HL-60 (cell line): ENCODE measurements at regions not wholly inside any gene's neighbourhood (a gene's known extent, or its start where the extent isn't known, plus 50 kb on each side); places are given as distances from the start of the nearest gene placed in this dataset.

ENCODE experiments used
- DNase-seq, 2 experiments: peaks; one replicate each; pipeline ENCODE4 v3.0.0-alpha.2; 2010 to 2020; ENCODE audit warnings: low read depth in 1 of 2, low spot score in 1 of 2
- H3K27ac ChIP-seq: fragments of 250-450 bp; sonication (Bioruptor Pico); replicated peaks from 2 replicates; pipeline ENCODE4 v1.5.1; 2020; ENCODE audit warnings: mild to moderate bottlenecking, moderate library complexity
- H3K27me3 ChIP-seq: fragments of 250-450 bp; sonication (Bioruptor Pico); 2 replicates; pipeline ENCODE4 v1.5.1; 2021; ENCODE audit warnings: mild to moderate bottlenecking, moderate library complexity; ENCODE audit not compliant: insufficient read depth, poor library complexity, severe bottlenecking
- H3K4me3 ChIP-seq: replicated peaks from 2 replicates; pipeline ENCODE4 v1.5.1; 2011; ENCODE audit warnings: mild to moderate bottlenecking, control low read depth, low read length; ENCODE audit not compliant: insufficient read depth
- GABPA ChIP-seq: IDR thresholded peaks from 2 replicates; pipeline ENCODE4 v1.6.1; 2012; ENCODE audit warnings: low read depth
- POLR2AphosphoS5 ChIP-seq: IDR thresholded peaks from 2 replicates; pipeline ENCODE4 v1.6.1; 2012; ENCODE audit warnings: low read depth
- SPI1 ChIP-seq: IDR thresholded peaks from 2 replicates; pipeline ENCODE4 v1.6.1; 2012; ENCODE audit warnings: low read depth, mild to moderate bottlenecking, borderline replicate concordance
- TF ChIP-seq, protein P1 (sequence below): IDR thresholded peaks from one replicate; pipeline ENCODE4 v1.5.1; 2011; ENCODE audit warnings: low read length, control low read depth, inconsistent platforms; ENCODE audit not compliant: insufficient read depth
- TF ChIP-seq, protein P2 (sequence below): IDR thresholded peaks from 2 replicates; pipeline ENCODE4 v1.6.1; 2012; ENCODE audit warnings: low read depth; ENCODE audit not compliant: insufficient replicate concordance

DNA sequence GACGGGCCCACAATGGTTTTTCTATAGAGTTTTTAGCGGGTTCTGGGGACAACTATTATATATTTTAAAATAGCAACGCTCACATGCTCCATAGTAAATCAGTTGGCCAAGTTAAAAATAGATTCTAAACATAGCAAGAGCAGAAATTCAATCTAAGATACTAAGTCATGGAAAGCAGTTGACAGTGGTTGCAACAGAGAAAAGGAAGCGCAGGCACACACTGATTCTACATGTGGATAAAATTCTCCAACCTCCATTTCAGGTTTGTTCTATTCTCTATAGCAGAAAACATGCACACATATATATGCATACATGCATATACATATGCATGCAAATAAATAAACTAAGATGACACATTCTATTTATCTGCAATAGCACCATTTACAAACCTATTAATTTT lies 89.6 kb upstream of the HNRNPU start:
- H3K27me3 ChIP-seq: no peaks in the 10 kb centered on the region
- TF ChIP-seq, protein P1, sequence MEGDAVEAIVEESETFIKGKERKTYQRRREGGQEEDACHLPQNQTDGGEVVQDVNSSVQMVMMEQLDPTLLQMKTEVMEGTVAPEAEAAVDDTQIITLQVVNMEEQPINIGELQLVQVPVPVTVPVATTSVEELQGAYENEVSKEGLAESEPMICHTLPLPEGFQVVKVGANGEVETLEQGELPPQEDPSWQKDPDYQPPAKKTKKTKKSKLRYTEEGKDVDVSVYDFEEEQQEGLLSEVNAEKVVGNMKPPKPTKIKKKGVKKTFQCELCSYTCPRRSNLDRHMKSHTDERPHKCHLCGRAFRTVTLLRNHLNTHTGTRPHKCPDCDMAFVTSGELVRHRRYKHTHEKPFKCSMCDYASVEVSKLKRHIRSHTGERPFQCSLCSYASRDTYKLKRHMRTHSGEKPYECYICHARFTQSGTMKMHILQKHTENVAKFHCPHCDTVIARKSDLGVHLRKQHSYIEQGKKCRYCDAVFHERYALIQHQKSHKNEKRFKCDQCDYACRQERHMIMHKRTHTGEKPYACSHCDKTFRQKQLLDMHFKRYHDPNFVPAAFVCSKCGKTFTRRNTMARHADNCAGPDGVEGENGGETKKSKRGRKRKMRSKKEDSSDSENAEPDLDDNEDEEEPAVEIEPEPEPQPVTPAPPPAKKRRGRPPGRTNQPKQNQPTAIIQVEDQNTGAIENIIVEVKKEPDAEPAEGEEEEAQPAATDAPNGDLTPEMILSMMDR: no peak
- TF ChIP-seq POLR2AphosphoS5 (no peak), SPI1 (no peak), GABPA (no peak)
- TF ChIP-seq, protein P2, sequence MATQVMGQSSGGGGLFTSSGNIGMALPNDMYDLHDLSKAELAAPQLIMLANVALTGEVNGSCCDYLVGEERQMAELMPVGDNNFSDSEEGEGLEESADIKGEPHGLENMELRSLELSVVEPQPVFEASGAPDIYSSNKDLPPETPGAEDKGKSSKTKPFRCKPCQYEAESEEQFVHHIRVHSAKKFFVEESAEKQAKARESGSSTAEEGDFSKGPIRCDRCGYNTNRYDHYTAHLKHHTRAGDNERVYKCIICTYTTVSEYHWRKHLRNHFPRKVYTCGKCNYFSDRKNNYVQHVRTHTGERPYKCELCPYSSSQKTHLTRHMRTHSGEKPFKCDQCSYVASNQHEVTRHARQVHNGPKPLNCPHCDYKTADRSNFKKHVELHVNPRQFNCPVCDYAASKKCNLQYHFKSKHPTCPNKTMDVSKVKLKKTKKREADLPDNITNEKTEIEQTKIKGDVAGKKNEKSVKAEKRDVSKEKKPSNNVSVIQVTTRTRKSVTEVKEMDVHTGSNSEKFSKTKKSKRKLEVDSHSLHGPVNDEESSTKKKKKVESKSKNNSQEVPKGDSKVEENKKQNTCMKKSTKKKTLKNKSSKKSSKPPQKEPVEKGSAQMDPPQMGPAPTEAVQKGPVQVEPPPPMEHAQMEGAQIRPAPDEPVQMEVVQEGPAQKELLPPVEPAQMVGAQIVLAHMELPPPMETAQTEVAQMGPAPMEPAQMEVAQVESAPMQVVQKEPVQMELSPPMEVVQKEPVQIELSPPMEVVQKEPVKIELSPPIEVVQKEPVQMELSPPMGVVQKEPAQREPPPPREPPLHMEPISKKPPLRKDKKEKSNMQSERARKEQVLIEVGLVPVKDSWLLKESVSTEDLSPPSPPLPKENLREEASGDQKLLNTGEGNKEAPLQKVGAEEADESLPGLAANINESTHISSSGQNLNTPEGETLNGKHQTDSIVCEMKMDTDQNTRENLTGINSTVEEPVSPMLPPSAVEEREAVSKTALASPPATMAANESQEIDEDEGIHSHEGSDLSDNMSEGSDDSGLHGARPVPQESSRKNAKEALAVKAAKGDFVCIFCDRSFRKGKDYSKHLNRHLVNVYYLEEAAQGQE: no peak
- H3K27ac ChIP-seq: peak overlapping the region; percentile 50
- no peak for DNase-seq
- H3K4me3 ChIP-seq: no peak overlapping the region

DNA sequence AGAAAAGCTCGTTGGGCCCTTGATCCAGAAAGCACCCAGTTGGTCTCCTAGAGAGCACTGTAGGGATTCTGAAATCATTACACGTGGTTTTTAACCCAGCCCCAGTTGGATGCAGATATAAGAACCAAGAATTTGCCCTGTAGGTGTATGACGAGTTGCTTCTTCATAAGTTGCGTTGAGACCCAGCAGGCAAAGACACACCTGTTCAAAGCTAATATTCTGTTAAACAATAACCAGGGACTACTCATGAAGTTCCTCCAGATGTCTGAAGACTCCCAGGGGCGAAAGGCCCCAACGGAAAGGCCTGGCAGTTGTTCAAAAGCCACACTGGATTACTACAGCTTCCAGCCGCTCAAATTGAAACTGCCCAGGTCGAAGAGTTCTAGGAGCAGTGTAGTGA lies 88.6 kb upstream of the HNRNPU start:
- no peak for TF ChIP-seq POLR2AphosphoS5
- TF ChIP-seq, protein P1: no peak
- TF ChIP-seq SPI1: no peak
- no peak for TF ChIP-seq GABPA
- TF ChIP-seq, protein P2: no peak
- no peaks in the 10 kb centered on the region for H3K27me3 ChIP-seq
- no peak overlapping the region for H3K4me3 ChIP-seq
- H3K27ac ChIP-seq: peak overlapping the region; percentile 50
- DNase-seq: peak in 1 of 2 experiments; percentile 59

DNA sequence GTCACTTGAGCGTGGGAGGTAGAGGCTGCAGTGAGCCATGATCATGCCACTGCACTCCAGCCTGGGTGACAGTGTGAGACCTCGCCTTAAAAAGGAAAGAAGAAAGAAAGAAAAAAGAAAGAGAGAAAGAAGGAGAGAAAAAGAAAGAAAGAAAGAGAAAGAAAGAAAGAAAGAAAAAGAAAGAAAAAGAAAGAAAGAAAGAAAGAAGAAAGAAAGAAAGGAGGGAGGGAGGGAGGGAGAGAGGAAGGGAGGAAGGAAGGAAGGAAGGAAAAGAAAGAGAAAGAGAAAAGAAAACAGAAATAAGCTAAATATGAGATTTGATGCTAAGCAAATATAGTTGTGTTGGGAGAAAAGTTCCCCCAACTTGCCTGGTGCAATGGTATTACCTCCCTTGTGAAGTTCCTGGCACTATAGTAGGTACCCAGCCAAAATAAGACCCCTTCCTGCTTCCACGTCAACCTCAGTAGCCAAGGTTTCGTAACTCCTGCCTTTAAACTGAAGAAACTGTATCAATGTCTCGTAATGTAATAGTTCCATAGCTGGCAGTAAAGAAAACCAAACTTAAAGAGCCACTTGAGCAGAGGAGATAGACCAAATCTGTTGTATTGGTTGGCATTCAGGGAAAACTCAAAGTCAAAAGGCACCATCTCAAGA lies 88.1 kb upstream of the HNRNPU start:
- no peaks in the 10 kb centered on the region for H3K27me3 ChIP-seq
- TF ChIP-seq GABPA (no peak), SPI1 (no peak), POLR2AphosphoS5 (no peak)
- TF ChIP-seq, protein P1: no peak
- TF ChIP-seq, protein P2: no peak
- peak in 1 of 2 experiments; percentile 31 for DNase-seq

More for the DNA sequence above, 88.1 kb upstream of the HNRNPU start:
- Histone ChIP-seq H3K4me3 (no peak overlapping the region), H3K27ac (peak overlapping the region; percentile 50)
